ENCODE measurements at regions not wholly inside any gene's neighbourhood (a gene's known extent, or its start where the extent isn't known, plus 50 kb on each side); places are given as distances from the start of the nearest gene placed in this dataset.

DNA sequence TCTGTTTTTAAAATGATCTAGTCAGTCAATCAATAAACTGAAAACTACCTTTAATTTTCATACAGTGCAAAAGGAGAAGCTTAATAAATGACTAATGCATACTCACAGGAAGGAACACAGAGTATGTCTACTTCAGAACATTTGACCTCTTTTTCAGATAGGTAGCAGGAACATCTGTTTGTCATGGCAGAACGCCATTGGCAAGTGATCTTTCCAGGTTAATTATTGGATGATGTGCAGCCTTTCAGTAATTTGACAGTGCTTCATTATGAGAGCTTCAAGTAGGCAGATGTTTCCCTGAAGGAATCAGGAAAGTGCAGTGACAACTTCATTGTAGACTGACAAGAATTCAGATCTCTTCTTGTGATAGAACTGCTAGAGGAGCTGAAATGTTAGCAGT is 325.0 kb downstream of the OTOL1 start:
- TF ChIP-seq, protein P1, sequence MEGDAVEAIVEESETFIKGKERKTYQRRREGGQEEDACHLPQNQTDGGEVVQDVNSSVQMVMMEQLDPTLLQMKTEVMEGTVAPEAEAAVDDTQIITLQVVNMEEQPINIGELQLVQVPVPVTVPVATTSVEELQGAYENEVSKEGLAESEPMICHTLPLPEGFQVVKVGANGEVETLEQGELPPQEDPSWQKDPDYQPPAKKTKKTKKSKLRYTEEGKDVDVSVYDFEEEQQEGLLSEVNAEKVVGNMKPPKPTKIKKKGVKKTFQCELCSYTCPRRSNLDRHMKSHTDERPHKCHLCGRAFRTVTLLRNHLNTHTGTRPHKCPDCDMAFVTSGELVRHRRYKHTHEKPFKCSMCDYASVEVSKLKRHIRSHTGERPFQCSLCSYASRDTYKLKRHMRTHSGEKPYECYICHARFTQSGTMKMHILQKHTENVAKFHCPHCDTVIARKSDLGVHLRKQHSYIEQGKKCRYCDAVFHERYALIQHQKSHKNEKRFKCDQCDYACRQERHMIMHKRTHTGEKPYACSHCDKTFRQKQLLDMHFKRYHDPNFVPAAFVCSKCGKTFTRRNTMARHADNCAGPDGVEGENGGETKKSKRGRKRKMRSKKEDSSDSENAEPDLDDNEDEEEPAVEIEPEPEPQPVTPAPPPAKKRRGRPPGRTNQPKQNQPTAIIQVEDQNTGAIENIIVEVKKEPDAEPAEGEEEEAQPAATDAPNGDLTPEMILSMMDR (IDR thresholded peaks at IDR 0.05; ENCODE audit: low read length, missing control alignments): no peak
- DNase-seq (ENCODE audit: low read depth): no peak
- H3K4me3 ChIP-seq (replicated peaks; ENCODE audit: low read depth, low read length): no peak overlapping the region

DNA sequence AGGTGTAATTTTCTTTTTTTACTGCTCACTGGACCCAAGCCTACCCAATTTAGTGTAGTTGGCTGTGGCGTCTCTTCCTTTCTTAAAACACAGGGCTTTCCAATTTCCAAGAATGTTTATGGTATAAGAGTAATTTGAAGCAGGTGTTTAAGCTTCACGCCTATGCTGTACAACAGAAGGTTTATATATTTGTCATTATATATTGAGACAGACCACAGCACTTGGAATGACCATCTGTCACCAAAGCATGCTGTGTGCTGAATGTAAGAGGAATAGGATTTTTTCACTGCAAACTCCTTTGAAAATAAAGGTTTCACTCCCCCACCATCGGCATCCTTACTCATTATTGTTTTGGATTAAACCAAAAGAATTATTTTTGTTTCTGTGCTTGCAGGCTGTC is 325.7 kb downstream of the OTOL1 start:
- TF ChIP-seq, protein P1 (IDR thresholded peaks at IDR 0.05; ENCODE audit: low read length, missing control alignments): no peak
- DNase-seq (ENCODE audit: low read depth): no peak

DNA sequence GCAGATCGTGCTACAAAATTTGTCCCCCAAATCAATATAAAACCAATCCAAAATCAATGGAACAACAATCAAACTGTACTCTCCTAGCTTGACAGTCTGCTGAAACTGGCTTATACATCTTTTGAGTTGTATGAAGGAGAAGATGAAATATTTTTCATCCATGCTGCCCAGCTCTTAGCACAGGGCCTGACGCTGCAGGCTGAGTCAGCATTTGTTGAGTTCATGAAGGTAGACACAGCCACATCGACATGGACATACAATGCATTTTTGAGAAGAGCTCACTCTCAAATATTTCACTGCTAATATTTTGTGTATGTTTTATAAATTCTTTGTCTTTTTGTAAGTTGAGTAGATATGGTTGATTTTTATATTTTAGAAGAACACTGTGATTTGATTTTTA is 327.3 kb downstream of the OTOL1 start:
- no peak for DNase-seq (ENCODE audit: low read depth)
- H3K4me3 ChIP-seq (replicated peaks; ENCODE audit: low read depth, low read length): no peak overlapping the region
- TF ChIP-seq, protein P1 (IDR thresholded peaks at IDR 0.05; ENCODE audit: low read length, missing control alignments): no peak

More for the DNA sequence above, 325.7 kb downstream of the OTOL1 start:
- H3K4me3 ChIP-seq (replicated peaks; ENCODE audit: low read depth, low read length): no peak overlapping the region

DNA sequence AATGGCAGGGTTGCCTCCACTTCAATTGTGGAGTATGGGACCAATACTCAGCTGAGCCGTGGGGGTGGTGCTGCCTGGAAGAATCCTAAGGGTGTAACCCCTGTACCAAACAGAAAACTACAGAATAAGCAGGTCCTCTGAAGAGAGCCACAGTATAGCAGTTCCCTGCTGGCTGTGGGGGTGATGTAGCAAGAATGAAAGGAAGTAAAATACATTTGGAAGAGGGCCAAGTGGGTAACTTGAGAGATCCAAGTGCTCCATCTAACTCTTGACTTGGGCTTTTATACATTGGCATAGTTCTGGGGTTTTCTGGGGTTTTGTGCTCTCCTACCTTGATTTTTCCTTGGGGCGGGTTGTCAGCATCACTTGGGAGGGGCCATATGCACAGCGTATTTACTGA is 341.4 kb downstream of the OTOL1 start:
- DNase-seq (ENCODE audit: low read depth): peak; percentile 6
- TF ChIP-seq, protein P1 (IDR thresholded peaks at IDR 0.05; ENCODE audit: low read length, missing control alignments): no peak
- H3K4me3 ChIP-seq (replicated peaks; ENCODE audit: low read depth, low read length): no peak overlapping the region

DNA sequence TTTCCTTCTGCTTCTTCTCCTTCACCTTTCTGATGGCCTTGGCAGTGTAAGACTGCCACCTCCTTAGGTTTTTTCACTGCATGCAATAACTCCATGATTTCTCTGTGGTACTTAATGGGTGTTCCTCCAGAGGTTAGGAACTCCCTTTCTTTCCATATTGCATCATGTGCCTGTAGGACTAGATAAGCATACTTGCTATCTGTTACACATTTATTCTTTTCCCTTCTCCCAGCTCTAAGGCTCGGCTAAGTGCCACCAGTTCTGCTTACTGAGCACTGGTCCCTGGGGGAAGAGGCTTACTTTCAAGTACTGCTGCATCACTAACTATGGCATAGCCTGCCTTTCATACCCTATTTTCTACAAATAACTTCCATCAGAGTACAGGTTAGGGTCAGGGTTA is 351.8 kb downstream of the OTOL1 start:
- H3K4me3 ChIP-seq (replicated peaks; ENCODE audit: low read depth, low read length): no peak overlapping the region

DNA sequence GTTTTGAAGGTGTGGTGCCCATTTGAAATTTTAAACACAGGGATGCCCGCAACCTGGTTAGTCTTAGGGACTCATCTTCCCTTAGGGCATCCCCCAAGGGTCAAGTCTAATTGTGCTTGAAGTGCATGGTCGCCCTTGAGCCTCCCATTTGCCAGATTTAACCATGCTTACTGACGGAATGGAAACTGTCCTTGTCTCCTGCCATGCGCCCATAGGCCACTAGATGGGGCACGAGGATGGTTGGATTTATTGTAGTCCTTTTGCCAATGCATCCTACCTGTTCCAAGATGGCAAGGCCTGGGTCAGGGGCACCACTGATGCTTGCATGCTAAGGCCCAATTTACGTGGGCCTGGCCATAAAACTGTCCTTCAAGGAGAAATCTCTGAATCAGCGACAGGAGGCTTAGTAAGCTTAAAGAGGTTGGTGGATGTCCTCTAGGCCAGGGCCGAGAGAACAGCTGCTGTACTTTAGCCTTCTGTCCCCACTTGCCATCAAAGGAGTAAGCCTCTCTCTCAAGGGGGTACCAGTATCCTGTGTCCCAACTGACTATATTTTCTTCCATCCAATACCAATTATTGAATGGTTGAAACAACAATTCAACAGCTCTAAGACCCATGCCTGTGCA is 355.4 kb downstream of the OTOL1 start:
- DNase-seq (ENCODE audit: low read depth): peak; percentile 68
- TF ChIP-seq, protein P1 (IDR thresholded peaks at IDR 0.05; ENCODE audit: low read length, missing control alignments): peak; percentile 92
- no peak overlapping the region for H3K4me3 ChIP-seq (replicated peaks; ENCODE audit: low read depth, low read length)

More for the DNA sequence above, 351.8 kb downstream of the OTOL1 start:
- TF ChIP-seq, protein P1 (IDR thresholded peaks at IDR 0.05; ENCODE audit: low read length, missing control alignments): no peak
- no peak for DNase-seq (ENCODE audit: low read depth)

DNA sequence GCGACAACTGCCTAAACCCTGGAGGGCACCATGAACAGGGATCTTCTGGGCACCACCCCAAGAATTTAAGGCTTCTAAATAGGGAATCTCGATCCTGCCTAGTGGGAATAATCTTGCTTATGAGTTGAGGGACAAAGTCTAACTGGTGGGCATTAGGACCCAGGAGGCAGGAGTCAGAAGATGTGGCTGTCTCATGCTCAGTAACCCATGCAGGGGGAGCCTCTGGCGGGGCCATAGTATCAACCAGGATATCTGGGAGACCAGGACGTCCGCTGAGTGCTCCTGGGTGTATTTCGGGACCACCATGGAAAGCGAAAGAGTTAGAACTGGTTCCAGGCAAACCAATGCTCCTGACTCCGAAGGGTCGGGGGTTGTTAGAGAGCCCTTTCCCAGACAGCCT is 356.1 kb downstream of the OTOL1 start:
- DNase-seq (ENCODE audit: low read depth): no peak
- TF ChIP-seq, protein P1 (IDR thresholded peaks at IDR 0.05; ENCODE audit: low read length, missing control alignments): no peak
- no peak overlapping the region for H3K4me3 ChIP-seq (replicated peaks; ENCODE audit: low read depth, low read length)
